Fibroblast of lung (primary cell): ENCODE measurements at regions not wholly inside any gene's neighbourhood (a gene's known extent, or its start where the extent isn't known, plus 50 kb on each side); places are given as distances from the start of the nearest gene placed in this dataset.

ENCODE experiments used
- CTCF ChIP-seq, 2 donors: IDR thresholded peaks in 1 of 2; conservative IDR thresholded peaks in 1 of 2; 1 replicate in 1 of 2; 2 replicates in 1 of 2; pipeline ENCODE4 v1.5.1; 2011 to 2012; ENCODE audit warnings: low read length in 2 of 2, control low read depth in 1 of 2, inconsistent platforms in 1 of 2, low read depth in 1 of 2, mild to moderate bottlenecking in 1 of 2
- EZH2 ChIP-seq: IDR thresholded peaks from 2 replicates; pipeline ENCODE4 v1.5.1; 2012; ENCODE audit warnings: low read length, control low read depth, mild to moderate bottlenecking; ENCODE audit errors: missing control alignments

DNA sequence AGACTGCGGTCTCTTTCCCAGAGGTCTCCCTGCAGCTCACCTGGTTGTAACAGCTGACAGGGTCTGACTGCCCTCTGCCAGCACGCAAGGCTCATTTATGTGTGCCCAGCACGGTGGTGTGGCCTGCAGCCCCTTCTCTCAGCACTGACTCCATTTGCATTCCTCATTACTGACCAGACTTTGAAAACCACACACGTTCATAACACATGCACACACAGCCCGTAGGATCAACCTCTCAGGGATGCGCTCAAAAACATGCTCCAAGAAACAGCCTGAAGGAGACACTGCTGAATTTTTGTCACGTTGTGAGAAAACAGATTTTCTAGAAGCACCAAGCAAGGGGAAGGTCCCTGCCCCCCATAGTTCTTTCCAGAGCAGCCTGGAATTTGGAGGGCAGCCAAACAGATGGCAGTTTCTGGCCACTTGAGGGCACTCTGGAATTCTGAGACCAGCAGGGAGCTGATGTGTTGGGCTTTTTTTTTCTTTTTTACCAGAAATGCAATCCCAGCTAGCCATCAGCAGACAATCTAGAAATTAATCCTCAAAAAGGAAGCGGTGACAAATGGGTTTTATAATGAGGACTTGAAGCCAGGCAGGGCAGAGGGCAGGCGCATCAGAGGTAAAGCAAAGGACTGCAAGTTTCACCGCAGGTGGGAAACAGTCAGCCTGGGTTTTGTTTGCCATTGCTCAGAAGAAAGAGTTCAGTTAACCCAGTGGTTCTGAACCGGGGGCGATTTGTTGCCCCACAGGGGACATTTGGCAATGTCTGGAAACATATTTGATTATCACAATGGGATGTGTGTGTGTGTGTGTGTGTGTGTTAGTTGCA lies 170.5 kb upstream of the PROK2 start:
- TF ChIP-seq CTCF (conservative IDR thresholded peaks at IDR 0.05 in 1 of 2, IDR thresholded peaks at IDR 0.05 in 1 of 2; ENCODE audit: low read depth in 1 of 2, low read length in 2 of 2): peak; percentile 80 to 83
- no peak for TF ChIP-seq EZH2
